IMR-90 (cell line): ENCODE measurements at regions not wholly inside any gene's neighbourhood (a gene's known extent, or its start where the extent isn't known, plus 50 kb on each side); places are given as distances from the start of the nearest gene placed in this dataset.

Source experiments
- ATAC-seq: fragments of 200-7000 bp; cut with Tn5 transposase; 2 replicates; pipeline ENCODE4 v1.9.1; 2020; ENCODE audit warnings: low read depth, mild to moderate bottlenecking, moderate library complexity
- BruUV-seq: library from RNA; stranded (reverse); fragments of 400-500 nt; replicated peaks from 2 replicates; lab custom pipeline; 2021; lab: Mats Ljungman, UMichigan
- CTCF ChIA-PET: fragments of 300-600 bp; formaldehyde crosslinking; extraction: SDS; loops from one replicate; lab custom pipeline; 2021; ENCODE audit warnings: antibody characterized with exemption; lab: Yijun Ruan, JAX
- POLR2A ChIA-PET: fragments of 300-600 bp; sonication (Branson Sonifier 250); formaldehyde crosslinking; loops from one replicate; lab custom pipeline; 2022; ENCODE audit warnings: antibody characterized with exemption; ENCODE audit not compliant: unreplicated experiment; lab: Charles Lee
- DNase-seq: peaks from one replicate; pipeline ENCODE4 v3.0.0; 2013
- H2AFZ ChIP-seq: replicated peaks from 2 replicates; pipeline ENCODE3; 2013; ENCODE audit warnings: low read length, mild to moderate bottlenecking; ENCODE audit not compliant: poor library complexity
- H2AK5ac ChIP-seq: 2 replicates; pipeline ENCODE4 v1.6.1; 2013; ENCODE audit warnings: low read depth, low read length, inconsistent platforms
- H2AK9ac ChIP-seq: replicated peaks from 2 replicates; pipeline ENCODE3; 2013; ENCODE audit warnings: mild to moderate bottlenecking, low read depth, low read length, moderate library complexity; ENCODE audit not compliant: poor library complexity
- H2BK120ac ChIP-seq: 2 replicates; pipeline ENCODE4 v1.6.1; 2013; ENCODE audit warnings: low read depth, low read length, inconsistent platforms
- H2BK15ac ChIP-seq: 3 replicates; pipeline ENCODE4 v1.6.1; 2013; ENCODE audit warnings: low read depth, low read length, inconsistent platforms
- H2BK20ac ChIP-seq: 2 replicates; pipeline ENCODE4 v1.6.1; 2013; ENCODE audit warnings: low read depth, mild to moderate bottlenecking, inconsistent platforms, low read length, moderate library complexity
- H2BK5ac ChIP-seq: 2 replicates; pipeline ENCODE4 v1.6.1; 2013; ENCODE audit warnings: mild to moderate bottlenecking, low read depth, low read length, inconsistent platforms; ENCODE audit not compliant: poor library complexity, severe bottlenecking
- H3K14ac ChIP-seq: replicated peaks from 2 replicates; pipeline ENCODE4 v1.6.1; 2013; ENCODE audit warnings: low read depth, low read length, inconsistent platforms
- H3K18ac ChIP-seq: 2 replicates; pipeline ENCODE4 v1.6.1; 2013; ENCODE audit warnings: low read depth, low read length, control low read depth
- H3K23ac ChIP-seq: 2 replicates; pipeline ENCODE4 v1.6.1; 2013; ENCODE audit warnings: low read depth, low read length, inconsistent platforms
- H3K27ac ChIP-seq: 2 replicates; pipeline ENCODE4 v1.5.1; 2013; ENCODE audit warnings: mild to moderate bottlenecking, control low read depth, low read length; ENCODE audit not compliant: insufficient read depth
- H3K27me3 ChIP-seq: 2 replicates; pipeline ENCODE4 v1.6.1; 2013; ENCODE audit warnings: low read length; ENCODE audit not compliant: control insufficient read depth, insufficient read depth
- H3K36me3 ChIP-seq: 2 replicates; pipeline ENCODE4 v1.6.1; 2013; ENCODE audit warnings: low read length, mixed read lengths; ENCODE audit not compliant: control insufficient read depth, insufficient read depth
- H3K4ac ChIP-seq: 2 replicates; pipeline ENCODE4 v1.6.1; 2013; ENCODE audit warnings: low read depth, low read length, inconsistent platforms
- H3K4me1 ChIP-seq: 2 replicates; pipeline ENCODE4 v1.6.1; 2013; ENCODE audit warnings: low read length, mixed read lengths; ENCODE audit not compliant: control insufficient read depth, insufficient read depth
- H3K4me2 ChIP-seq: 2 replicates; pipeline ENCODE4 v1.6.1; 2013; ENCODE audit warnings: low read depth, mild to moderate bottlenecking, control low read depth, low read length, moderate library complexity
- H3K4me3 ChIP-seq: 2 replicates; pipeline ENCODE4 v1.5.1; 2013; ENCODE audit warnings: low read depth, mild to moderate bottlenecking, control low read depth, low read length, moderate library complexity; ENCODE audit not compliant: insufficient read depth
- H3K56ac ChIP-seq: 2 replicates; pipeline ENCODE4 v1.6.1; 2013; ENCODE audit warnings: low read length, inconsistent platforms; ENCODE audit not compliant: insufficient read depth; ENCODE audit errors: extremely low read depth
- H3K79me1 ChIP-seq, 2 experiments: 2 replicates each; pipeline ENCODE4 v1.6.1; 2013; ENCODE audit warnings: low read length in 2 of 2, inconsistent platforms in 1 of 2, low read depth in 1 of 2
- H3K9ac ChIP-seq: 2 replicates; pipeline ENCODE4 v1.6.1; 2013; ENCODE audit warnings: low read depth, low read length, control low read depth
- H3K9me1 ChIP-seq: 2 replicates; pipeline ENCODE4 v1.6.1; 2013; ENCODE audit warnings: low read length, inconsistent platforms; ENCODE audit not compliant: insufficient read depth
- H3K9me3 ChIP-seq: 2 replicates; pipeline ENCODE4 v1.6.1; 2013; ENCODE audit warnings: low read length; ENCODE audit not compliant: control insufficient read depth, insufficient read depth
- H4K20me1 ChIP-seq: 2 replicates; pipeline ENCODE4 v1.6.1; 2013; ENCODE audit warnings: low read length, inconsistent platforms; ENCODE audit not compliant: insufficient read depth
- H4K5ac ChIP-seq: 2 replicates; pipeline ENCODE4 v1.6.1; 2013; ENCODE audit warnings: mild to moderate bottlenecking, low read depth, low read length, control low read depth
- H4K8ac ChIP-seq, 2 experiments: 2 replicates each; pipeline ENCODE4 v1.6.1; 2013; ENCODE audit warnings: low read depth in 2 of 2, low read length in 2 of 2, control low read depth in 1 of 2, inconsistent platforms in 1 of 2
- H4K91ac ChIP-seq: 2 replicates; pipeline ENCODE4 v1.6.1; 2013; ENCODE audit warnings: low read depth, low read length, inconsistent platforms; ENCODE audit not compliant: insufficient read depth
- BHLHE40 ChIP-seq: fragments of 150-350 bp; IDR thresholded peaks from 2 replicates; pipeline ENCODE4 v1.6.1; 2016; ENCODE audit warnings: mild to moderate bottlenecking, low read depth, low read length
- CHD1 ChIP-seq: IDR thresholded peaks from 2 replicates; pipeline ENCODE4 v1.6.1; 2012; ENCODE audit warnings: low read depth, low read length, improper control_type of control experiment
- MAFK ChIP-seq: IDR thresholded peaks from 2 replicates; pipeline ENCODE4 v1.6.1; 2012; ENCODE audit warnings: low read depth, low read length, improper control_type of control experiment
- MAZ ChIP-seq: IDR thresholded peaks from 2 replicates; pipeline ENCODE4 v1.6.1; 2012; ENCODE audit warnings: low read depth, mild to moderate bottlenecking, low read length, improper control_type of control experiment, moderate library complexity, borderline replicate concordance
- MXI1 ChIP-seq: IDR thresholded peaks from 2 replicates; pipeline ENCODE4 v1.6.1; 2012; ENCODE audit warnings: low read depth, mild to moderate bottlenecking, low read length, moderate library complexity, borderline replicate concordance
- NFE2L2 ChIP-seq: fragments of 150-350 bp; IDR thresholded peaks from 2 replicates; pipeline ENCODE4 v1.6.1; 2016; ENCODE audit warnings: low read depth, mild to moderate bottlenecking, low read length
- POLR2A ChIP-seq: IDR thresholded peaks from 2 replicates; pipeline ENCODE4 v1.6.1; 2012; ENCODE audit warnings: mild to moderate bottlenecking, low read depth, low read length
- RAD21 ChIP-seq: IDR thresholded peaks from 2 replicates; pipeline ENCODE4 v1.6.1; 2012; ENCODE audit warnings: low read length, improper control_type of control experiment
- RFX5 ChIP-seq: IDR thresholded peaks from 2 replicates; pipeline ENCODE4 v1.8.0; 2012; ENCODE audit warnings: low read depth, mild to moderate bottlenecking, low read length, moderate library complexity
- SMC3 ChIP-seq: fragments of 150-350 bp; IDR thresholded peaks from 2 replicates; pipeline ENCODE4 v1.6.1; 2016; ENCODE audit warnings: low read depth, mild to moderate bottlenecking, antibody characterized with exemption, low read length, moderate library complexity
- WGBS, 2 experiments: methylation state at CpG; one replicate each; pipeline versions ENCODE4 v1.1.5 to v1.1.7; 2013; ENCODE audit warnings: missing lambda C conversion rate in 2 of 2; ENCODE audit not compliant: insufficient read length in 1 of 2; ENCODE audit errors: extremely low coverage in 2 of 2; 5-methylcytosine and 5-hydroxymethylcytosine counted together
- dilution Hi-C: fragments of 300-500 bp; cut with HindIII; formaldehyde crosslinking; loops from one replicate; pipeline ENCODE4 v1.14.3; 2018; ENCODE audit warnings: low sequenced_read_pairs; ENCODE audit not compliant: unreplicated experiment
- in situ Hi-C: fragments of 300-500 bp; cut with MboI; formaldehyde crosslinking; loops from 3 replicates; pipeline ENCODE4 v1.14.3; 2019; ENCODE audit warnings: low sequenced_read_pairs, inconsistent platforms, mixed read lengths
- intact Hi-C: fragments of 100-400 bp; cut with micrococcal nuclease; formaldehyde crosslinking; loops from 2 replicates; pipeline ENCODE4 v1.10.0; 2022
- TF ChIP-seq, protein P1 (sequence below): fragments of 150-350 bp; IDR thresholded peaks from 2 replicates; pipeline ENCODE4 v1.6.1; 2017; ENCODE audit warnings: mild to moderate bottlenecking, antibody characterized with exemption, low read length, low read depth
- TF ChIP-seq, protein P2 (sequence below): conservative IDR thresholded peaks from 2 replicates; pipeline ENCODE4 v1.5.1; 2012; ENCODE audit warnings: mild to moderate bottlenecking, low read depth, low read length, improper control_type of control experiment

DNA sequence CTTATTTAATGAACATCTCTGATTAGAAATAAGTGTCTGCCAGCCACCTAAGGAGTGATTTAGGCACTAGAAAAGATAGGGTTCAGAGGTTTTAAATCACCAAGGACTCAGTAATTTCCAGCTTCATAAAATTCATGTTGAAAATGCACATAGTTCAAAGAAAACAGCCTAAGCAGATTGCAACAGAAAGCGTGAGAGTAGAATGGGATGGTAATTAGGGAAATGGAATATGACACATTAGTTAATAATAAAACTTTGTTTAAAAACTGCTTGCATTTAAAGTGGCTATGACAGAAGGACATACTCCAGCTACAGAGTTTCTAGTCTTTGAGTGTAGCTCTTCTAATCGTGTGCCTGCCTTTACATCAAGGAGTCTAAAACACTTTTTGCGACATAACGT lies 490.8 kb downstream of the TLE4 start:
- in situ Hi-C loops (no loop called here), dilution Hi-C loops (no loop called here), intact Hi-C loops (loop anchor here (2.0 to 5.0 kb wide), 2 partner anchors 298 to 490 kb away; partner anchors contain the start of gene TLE4)
- H2BK120ac ChIP-seq = peak overlapping the region; percentile 6
- H3K9ac ChIP-seq = no peak overlapping the region
- no peak overlapping the region for H2AFZ ChIP-seq
- H3K14ac ChIP-seq = no peak overlapping the region
- ChIA-PET POLR2A (no interaction called here), CTCF (interaction anchor here (1.6 kb wide), 1 partner anchor 15 kb away, joined by 4 read pairs; no protein-coding TSS in a partner anchor)
- no peak overlapping the region; the same call in 1 of the 2 replicates for H3K4ac ChIP-seq
- H3K27ac ChIP-seq = no peak overlapping the region
- no peak overlapping the region; the same call in 1 of the 2 replicates for H4K5ac ChIP-seq
- H3K9me1 ChIP-seq = no peaks in the 10 kb centered on the region
- DNase-seq (no peak), ATAC-seq (no peak)
- H3K4me2 ChIP-seq = peak overlapping the region; percentile 15; the same call in 1 of the 2 replicates
- no peak overlapping the region for H3K23ac ChIP-seq
- H3K9me3 ChIP-seq = 0 out of 2 replicates have a peak, but pooled peaks cover 2% of the 10 kb centered on the region
- H3K79me1 ChIP-seq = no peaks in the 10 kb centered on the region
- no peak overlapping the region for H2AK9ac ChIP-seq
- no peak overlapping the region for H2AK5ac ChIP-seq
- H4K20me1 ChIP-seq = no peaks in the 10 kb centered on the region
- no peak overlapping the region for H4K91ac ChIP-seq
- H3K4me3 ChIP-seq = no peak overlapping the region
- H2BK15ac ChIP-seq = no peak overlapping the region; the same call in 2 of the 3 replicates
- 0 out of 4 replicates have a peak overlapping the region, but pooled peaks of 1 of the 2 experiments have one; percentile 36 for H4K8ac ChIP-seq
- peaks cover 3% of the 10 kb centered on the region; the same call in 1 of the 2 replicates for H3K4me1 ChIP-seq
- no peaks in the 10 kb centered on the region for H3K36me3 ChIP-seq
- no peaks in the 10 kb centered on the region; the same call in 1 of the 2 replicates for H3K27me3 ChIP-seq
- TF ChIP-seq RAD21 = no peak
- no peak for TF ChIP-seq POLR2A
- no peak for TF ChIP-seq CHD1
- no peak for TF ChIP-seq MAFK
- TF ChIP-seq SMC3 = no peak
- TF ChIP-seq, protein P1, sequence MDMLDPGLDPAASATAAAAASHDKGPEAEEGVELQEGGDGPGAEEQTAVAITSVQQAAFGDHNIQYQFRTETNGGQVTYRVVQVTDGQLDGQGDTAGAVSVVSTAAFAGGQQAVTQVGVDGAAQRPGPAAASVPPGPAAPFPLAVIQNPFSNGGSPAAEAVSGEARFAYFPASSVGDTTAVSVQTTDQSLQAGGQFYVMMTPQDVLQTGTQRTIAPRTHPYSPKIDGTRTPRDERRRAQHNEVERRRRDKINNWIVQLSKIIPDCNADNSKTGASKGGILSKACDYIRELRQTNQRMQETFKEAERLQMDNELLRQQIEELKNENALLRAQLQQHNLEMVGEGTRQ = no peak
- TF ChIP-seq MXI1 = no peak
- TF ChIP-seq, protein P2, sequence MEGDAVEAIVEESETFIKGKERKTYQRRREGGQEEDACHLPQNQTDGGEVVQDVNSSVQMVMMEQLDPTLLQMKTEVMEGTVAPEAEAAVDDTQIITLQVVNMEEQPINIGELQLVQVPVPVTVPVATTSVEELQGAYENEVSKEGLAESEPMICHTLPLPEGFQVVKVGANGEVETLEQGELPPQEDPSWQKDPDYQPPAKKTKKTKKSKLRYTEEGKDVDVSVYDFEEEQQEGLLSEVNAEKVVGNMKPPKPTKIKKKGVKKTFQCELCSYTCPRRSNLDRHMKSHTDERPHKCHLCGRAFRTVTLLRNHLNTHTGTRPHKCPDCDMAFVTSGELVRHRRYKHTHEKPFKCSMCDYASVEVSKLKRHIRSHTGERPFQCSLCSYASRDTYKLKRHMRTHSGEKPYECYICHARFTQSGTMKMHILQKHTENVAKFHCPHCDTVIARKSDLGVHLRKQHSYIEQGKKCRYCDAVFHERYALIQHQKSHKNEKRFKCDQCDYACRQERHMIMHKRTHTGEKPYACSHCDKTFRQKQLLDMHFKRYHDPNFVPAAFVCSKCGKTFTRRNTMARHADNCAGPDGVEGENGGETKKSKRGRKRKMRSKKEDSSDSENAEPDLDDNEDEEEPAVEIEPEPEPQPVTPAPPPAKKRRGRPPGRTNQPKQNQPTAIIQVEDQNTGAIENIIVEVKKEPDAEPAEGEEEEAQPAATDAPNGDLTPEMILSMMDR = no peak
- TF ChIP-seq BHLHE40 = no peak
- no peak for TF ChIP-seq NFE2L2
- TF ChIP-seq MAZ = no peak
- TF ChIP-seq RFX5 = no peak
- no peak overlapping the region for H3K56ac ChIP-seq
- peak overlapping the region; percentile 86; the same call in 1 of the 2 replicates for H3K18ac ChIP-seq
- no CpG with 5 or more reads among the region's 4 CpGs for WGBS, 2 experiments
- H2BK20ac ChIP-seq = peak overlapping the region; percentile 33; the same call in 1 of the 2 replicates
- no TSS peak for BruUV-seq
- H2BK5ac ChIP-seq = peak overlapping the region; percentile 86
